ENCODE measurements at regions not wholly inside any gene's neighbourhood (a gene's known extent, or its start where the extent isn't known, plus 50 kb on each side); places are given as distances from the start of the nearest gene placed in this dataset.
"Not testable (repeated sequence)": the region's sequence is repeated elsewhere in the genome, so short reads cannot be mapped to it uniquely, and the experiment has no call there.

DNA sequence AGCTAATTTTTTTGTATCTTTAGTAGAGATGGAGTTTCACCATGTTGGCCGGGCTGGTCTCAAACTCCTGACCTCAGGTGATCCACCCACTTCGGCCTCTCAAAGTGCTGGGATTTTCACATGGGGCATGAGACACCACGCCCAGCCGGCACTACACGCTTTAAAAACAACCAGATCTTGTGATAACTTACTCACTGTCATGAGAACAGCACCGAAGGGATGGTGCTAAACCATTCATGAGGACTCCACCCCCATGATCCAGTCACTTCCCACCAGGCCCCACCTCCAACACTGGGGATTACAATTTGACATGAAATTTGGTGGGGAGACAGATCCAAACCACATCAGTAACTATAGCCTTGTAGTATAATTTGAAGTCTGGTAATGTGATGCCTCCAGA lies 67.4 kb upstream of the ZNF169 start:
- not testable (repeated sequence) for DNase-seq

DNA sequence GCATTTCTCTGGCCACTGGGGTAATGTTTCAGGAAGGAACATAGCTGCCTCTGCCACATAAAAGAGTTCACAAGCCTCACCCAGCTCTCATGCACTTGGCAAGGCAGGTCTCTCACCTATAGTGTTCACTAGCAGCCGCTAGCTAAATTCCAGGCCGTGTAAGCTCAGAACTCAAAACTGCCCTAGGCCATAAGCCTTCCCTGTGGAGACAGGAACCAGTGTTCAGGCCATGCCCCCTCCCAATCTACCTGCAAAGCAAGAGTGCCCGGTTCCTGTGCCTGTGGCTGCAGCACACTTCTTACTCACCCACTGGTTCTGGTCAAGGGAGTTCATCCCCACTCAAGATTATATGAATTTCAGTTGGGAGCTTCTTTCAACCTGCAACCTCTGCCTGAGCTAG lies 60.7 kb upstream of the ZNF169 start:
- no peak for DNase-seq

DNA sequence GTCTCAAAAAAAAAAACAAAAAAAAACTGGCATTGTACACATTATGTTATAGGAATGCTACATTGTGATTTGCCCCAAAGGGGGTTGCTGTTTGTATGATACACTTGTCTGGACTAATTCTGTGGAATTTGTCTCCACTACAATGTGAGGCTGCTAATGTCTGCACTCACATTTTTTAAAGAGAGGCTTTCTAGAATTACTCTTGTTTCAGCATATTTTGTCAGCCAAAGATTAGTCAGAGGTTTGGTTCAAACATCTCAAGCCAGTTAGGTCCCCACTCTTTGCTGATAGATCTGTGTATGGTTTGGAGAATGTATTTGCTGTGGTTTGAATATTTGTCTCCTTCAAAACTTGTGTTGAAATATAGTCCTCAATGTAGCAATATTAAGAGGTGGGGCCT lies 59.3 kb upstream of the ZNF169 start:
- DNase-seq: no peak

DNA sequence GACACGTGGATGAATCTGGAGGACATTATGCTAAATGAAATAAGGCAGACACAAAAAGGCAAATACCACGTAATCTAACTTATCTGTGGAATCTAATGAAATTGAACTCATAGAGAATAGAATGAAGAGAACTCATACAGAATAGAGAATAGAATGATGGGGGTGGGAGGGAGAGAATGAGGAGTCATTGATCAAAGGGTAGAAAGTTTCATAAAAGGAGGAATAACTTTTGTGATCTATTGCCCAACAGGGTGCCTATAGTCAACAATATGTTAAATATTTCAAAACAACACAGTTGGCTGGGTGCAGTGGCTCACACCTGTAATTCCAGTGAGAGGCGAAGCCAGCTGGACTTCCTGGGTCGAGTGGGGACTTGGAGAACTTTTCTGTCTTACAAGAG lies 54.9 kb upstream of the ZNF169 start:
- no peak for DNase-seq

DNA sequence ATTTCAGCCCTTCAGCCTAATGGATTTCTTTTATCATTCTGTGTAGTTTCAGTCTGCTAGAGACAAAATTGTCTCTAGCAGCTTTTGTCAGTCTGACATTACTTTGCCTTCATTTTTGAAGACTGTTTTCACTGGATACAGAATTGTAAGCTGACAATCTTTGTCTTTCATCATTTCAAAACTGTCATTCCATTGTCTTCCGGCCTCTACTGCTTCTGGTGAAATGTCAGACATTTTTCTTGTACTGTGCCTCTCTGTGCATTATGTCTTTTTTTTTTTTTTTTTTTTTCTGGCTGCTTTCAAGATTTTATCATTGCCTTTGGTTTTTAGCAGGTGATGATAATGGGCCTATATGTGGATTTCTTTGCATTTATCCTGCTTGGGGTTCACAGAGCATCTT lies 51.3 kb upstream of the ZNF169 start:
- no peak for DNase-seq

Measured in inflammatory macrophage treated with lipopolysaccharide for 4 hours (primary cell).